ENCODE measurements at regions not wholly inside any gene's neighbourhood (a gene's known extent, or its start where the extent isn't known, plus 50 kb on each side); places are given as distances from the start of the nearest gene placed in this dataset.

DNA sequence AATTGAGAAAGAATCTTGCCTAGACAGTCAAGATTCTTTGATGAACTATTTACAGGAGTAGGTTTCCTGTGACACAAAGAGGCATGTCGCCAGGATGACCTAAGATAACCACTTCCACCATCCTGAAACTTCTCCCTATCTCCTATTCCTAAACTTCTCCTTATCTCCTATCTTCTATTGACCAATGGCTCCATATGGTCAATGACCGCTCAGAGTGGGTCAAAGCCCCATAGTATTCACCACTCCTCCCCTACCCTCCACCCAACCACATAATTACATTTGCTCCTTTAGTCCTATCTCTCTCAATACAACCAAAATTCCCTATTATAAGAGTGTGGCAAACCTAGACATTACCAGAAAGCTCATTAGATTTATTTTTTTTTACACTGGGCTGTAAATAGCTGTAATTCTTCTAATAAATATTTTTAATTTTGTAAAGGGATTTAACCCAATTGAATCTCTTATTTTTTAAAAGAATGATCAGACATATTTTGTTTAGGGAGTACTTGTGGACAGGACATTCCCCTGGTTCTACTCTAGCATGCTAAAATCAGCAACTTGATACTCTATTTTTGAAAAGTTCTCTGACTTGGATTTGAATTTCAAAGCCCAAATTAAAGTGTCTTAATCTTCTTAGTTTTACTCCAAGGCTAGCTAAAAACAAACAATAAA is 416.0 kb upstream of the CCNH start:
- Histone ChIP-seq H3K4me3 (no peak overlapping the region), H3K9me3 (peaks cover 0 to 27% (median 9%) of the 10 kb centered on the region in 11 donors), H3K4me1 (no peaks in the 10 kb centered on the region), H3K36me3 (no peaks in the 10 kb centered on the region), H3K27me3 (no peaks in the 10 kb centered on the region), H3K27ac (no peak overlapping the region)
- ATAC-seq (no peak), DNase-seq (no peak)
- intact Hi-C loops (cut with DNase I): no loop called here
- TF ChIP-seq, protein P1, sequence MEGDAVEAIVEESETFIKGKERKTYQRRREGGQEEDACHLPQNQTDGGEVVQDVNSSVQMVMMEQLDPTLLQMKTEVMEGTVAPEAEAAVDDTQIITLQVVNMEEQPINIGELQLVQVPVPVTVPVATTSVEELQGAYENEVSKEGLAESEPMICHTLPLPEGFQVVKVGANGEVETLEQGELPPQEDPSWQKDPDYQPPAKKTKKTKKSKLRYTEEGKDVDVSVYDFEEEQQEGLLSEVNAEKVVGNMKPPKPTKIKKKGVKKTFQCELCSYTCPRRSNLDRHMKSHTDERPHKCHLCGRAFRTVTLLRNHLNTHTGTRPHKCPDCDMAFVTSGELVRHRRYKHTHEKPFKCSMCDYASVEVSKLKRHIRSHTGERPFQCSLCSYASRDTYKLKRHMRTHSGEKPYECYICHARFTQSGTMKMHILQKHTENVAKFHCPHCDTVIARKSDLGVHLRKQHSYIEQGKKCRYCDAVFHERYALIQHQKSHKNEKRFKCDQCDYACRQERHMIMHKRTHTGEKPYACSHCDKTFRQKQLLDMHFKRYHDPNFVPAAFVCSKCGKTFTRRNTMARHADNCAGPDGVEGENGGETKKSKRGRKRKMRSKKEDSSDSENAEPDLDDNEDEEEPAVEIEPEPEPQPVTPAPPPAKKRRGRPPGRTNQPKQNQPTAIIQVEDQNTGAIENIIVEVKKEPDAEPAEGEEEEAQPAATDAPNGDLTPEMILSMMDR (IDR thresholded peaks at IDR 0.05): no peak
- 54 to 63% methylated on average over 2 of the region's 2 CpGs for WGBS, 2 donors

DNA sequence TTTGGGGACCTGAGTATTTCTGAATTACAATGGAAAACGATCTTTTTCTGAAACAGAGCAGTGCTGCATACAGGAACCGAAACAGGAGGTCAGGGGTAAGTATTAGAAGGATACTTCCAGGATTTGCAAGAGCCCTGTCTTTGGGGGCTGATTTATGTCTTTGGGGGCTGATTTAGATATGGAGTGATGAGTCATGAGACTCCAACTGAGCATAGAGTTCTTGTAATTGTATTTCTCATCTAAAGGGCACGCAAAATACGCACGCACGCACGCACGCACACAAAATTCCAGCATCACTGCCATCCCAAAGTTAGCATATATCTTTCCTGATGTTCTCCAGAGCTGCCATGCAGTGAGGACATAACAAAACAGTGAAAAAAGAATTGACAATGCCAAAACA is 414.8 kb upstream of the CCNH start:
- Histone ChIP-seq H3K4me3 (no peak overlapping the region), H3K27ac (no peak overlapping the region), H3K4me1 (no peaks in the 10 kb centered on the region), H3K27me3 (no peaks in the 10 kb centered on the region), H3K9me3 (peaks cover 0 to 17% (median 5%) of the 10 kb centered on the region in 11 donors), H3K36me3 (no peaks in the 10 kb centered on the region)
- TF ChIP-seq, protein P1 (IDR thresholded peaks at IDR 0.05): no peak
- ATAC-seq (no peak), DNase-seq (no peak)
- WGBS, 2 donors: 82 to 86% methylated on average over 8 of the region's 8 CpGs
- intact Hi-C loops (cut with DNase I): no loop called here

DNA sequence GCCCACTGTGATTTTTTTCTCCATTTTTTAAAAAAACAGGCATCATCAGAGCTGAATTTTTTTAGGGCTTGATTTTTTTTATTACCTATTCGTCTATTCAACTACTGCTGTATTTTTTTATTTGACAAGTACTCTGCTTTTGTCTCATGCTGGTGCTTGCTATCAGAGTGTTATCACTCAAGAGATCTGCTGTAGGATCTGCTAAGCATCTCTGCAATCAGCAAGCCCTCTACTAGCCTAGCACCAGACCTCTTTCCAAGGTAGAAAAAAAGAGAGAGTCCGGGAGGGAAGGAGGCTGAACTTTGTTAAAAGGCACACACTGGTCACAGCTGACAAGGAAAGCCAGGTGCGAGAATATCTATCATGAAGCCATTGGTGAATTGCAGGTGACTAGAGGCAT is 413.8 kb upstream of the CCNH start:
- DNase-seq (no peak), ATAC-seq (no peak)
- TF ChIP-seq, protein P1 (IDR thresholded peaks at IDR 0.05): no peak
- H3K4me1 ChIP-seq: no peaks in the 10 kb centered on the region
- 58 to 63% methylated on average over 3 of the region's 3 CpGs for WGBS, 2 donors
- no peaks in the 10 kb centered on the region for H3K36me3 ChIP-seq
- H3K27me3 ChIP-seq: no peaks in the 10 kb centered on the region
- intact Hi-C loops (cut with DNase I): no loop called here
- H3K9me3 ChIP-seq: peaks cover 0 to 7% (median 0%) of the 10 kb centered on the region in 11 donors
- no peak overlapping the region for H3K27ac ChIP-seq
- H3K4me3 ChIP-seq: no peak overlapping the region

DNA sequence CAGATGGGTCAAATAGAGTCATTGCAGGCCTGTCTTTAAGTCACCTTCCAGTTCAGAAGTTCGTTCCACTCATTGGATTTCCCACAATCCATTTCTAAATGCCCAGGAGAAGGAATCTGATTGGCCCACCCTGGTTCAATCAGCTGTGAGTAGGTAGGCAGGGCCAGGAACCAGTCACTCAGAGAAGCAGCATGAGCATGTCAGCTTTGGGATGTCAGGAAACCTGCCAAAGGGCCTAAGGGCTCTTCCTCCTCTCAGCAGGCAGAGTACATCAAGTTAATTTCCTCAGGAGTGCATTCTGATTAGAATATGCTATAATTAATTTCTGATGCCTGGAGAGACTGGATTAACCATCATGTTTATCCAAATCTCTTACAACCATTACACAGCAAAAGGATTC is 412.9 kb upstream of the CCNH start:
- intact Hi-C loops (cut with DNase I): no loop called here
- Histone ChIP-seq H3K9me3 (no peaks in the 10 kb centered on the region), H3K4me3 (no peak overlapping the region), H3K36me3 (no peaks in the 10 kb centered on the region), H3K4me1 (no peaks in the 10 kb centered on the region), H3K27me3 (peaks cover 0 to 4% (median 0%) of the 10 kb centered on the region in 7 donors), H3K27ac (no peak overlapping the region)
- TF ChIP-seq, protein P1 (IDR thresholded peaks at IDR 0.05): no peak
- ATAC-seq (no peak), DNase-seq (no peak)
- WGBS, 2 donors: 40 to 43% methylated on average over 1 of the region's 1 CpG

All from heart right ventricle (tissue), 16 donors.